Panc1 (cell line): ENCODE measurements at regions not wholly inside any gene's neighbourhood (a gene's known extent, or its start where the extent isn't known, plus 50 kb on each side); places are given as distances from the start of the nearest gene placed in this dataset.

Source experiments
- ATAC-seq: fragments of 200-7000 bp; cut with Tn5 transposase; 2 replicates; pipeline ENCODE4 v1.9.1; 2020; ENCODE audit warnings: mild to moderate bottlenecking, moderate library complexity
- BruUV-seq: library from RNA; stranded (reverse); fragments of 400-500 nt; replicated peaks from 2 replicates; lab custom pipeline; 2021; lab: Mats Ljungman, UMichigan
- CTCF ChIA-PET: fragments of 300-600 bp; sonication (Branson Sonifier 250); formaldehyde crosslinking; loops from one replicate; lab custom pipeline; 2022; ENCODE audit warnings: antibody characterized with exemption; lab: Charles Lee
- POLR2A ChIA-PET: fragments of 300-600 bp; sonication (Branson Sonifier 250); formaldehyde crosslinking; loops from one replicate; lab custom pipeline; 2022; ENCODE audit warnings: antibody characterized with exemption; lab: Charles Lee
- DNase-seq: peaks from one replicate; pipeline ENCODE4 v3.0.0-alpha.2; 2010; ENCODE audit warnings: low read depth, low spot score
- H3K27ac ChIP-seq: 2 replicates; pipeline ENCODE4 v1.5.1; 2011; ENCODE audit warnings: mild to moderate bottlenecking, low read length, inconsistent platforms
- H3K27me3 ChIP-seq: fragments of 200-500 bp; sonication (Bioruptor generic); 2 replicates; pipeline ENCODE4 v1.6.0; 2014; ENCODE audit warnings: low read length, inconsistent platforms; ENCODE audit not compliant: control insufficient read depth, insufficient read depth
- H3K36me3 ChIP-seq: fragments of 200-500 bp; sonication (Bioruptor generic); 2 replicates; pipeline ENCODE4 v1.5.1; 2014; ENCODE audit warnings: inconsistent platforms, mild to moderate bottlenecking, low read length, moderate library complexity; ENCODE audit not compliant: control insufficient read depth, insufficient read depth
- H3K4me1 ChIP-seq: 2 replicates; pipeline ENCODE4 v1.5.1; 2011; ENCODE audit warnings: inconsistent platforms, mild to moderate bottlenecking, low read length, moderate library complexity; ENCODE audit not compliant: control insufficient read depth, insufficient read depth
- H3K4me3 ChIP-seq, 2 experiments: 2 replicates each; pipeline ENCODE4 v1.5.1; 2011 to 2012; ENCODE audit warnings: low read depth in 2 of 2, low read length in 2 of 2, mild to moderate bottlenecking in 2 of 2, inconsistent platforms in 1 of 2, moderate library complexity in 1 of 2
- H3K9me3 ChIP-seq: fragments of 200-500 bp; sonication (Bioruptor generic); 2 replicates; pipeline ENCODE4 v1.5.1; 2014; ENCODE audit warnings: low read depth, mild to moderate bottlenecking, inconsistent platforms, low read length, moderate library complexity; ENCODE audit not compliant: control insufficient read depth, insufficient read depth
- POLR2AphosphoS5 ChIP-seq: IDR thresholded peaks from 2 replicates; pipeline ENCODE4 v1.6.1; 2012; ENCODE audit warnings: mild to moderate bottlenecking, low read depth, low read length, moderate library complexity
- SIN3A ChIP-seq: IDR thresholded peaks from 2 replicates; pipeline ENCODE4 v1.6.1; 2012; ENCODE audit warnings: low read depth, mild to moderate bottlenecking, low read length, moderate library complexity, borderline replicate concordance; ENCODE audit not compliant: insufficient read depth
- TCF7L2 ChIP-seq: IDR thresholded peaks from 2 replicates; pipeline ENCODE4 v1.6.1; 2011; ENCODE audit warnings: mild to moderate bottlenecking, low read depth, low read length, inconsistent platforms
- in situ Hi-C: cut with HindIII; loops from 2 replicates; pipeline ENCODE4 v1.10.0; 2016; ENCODE audit warnings: low sequenced_read_pairs, low pct_unique_long_range_greater_than_20kb
- intact Hi-C: fragments of 100-400 bp; cut with micrococcal nuclease; formaldehyde crosslinking; loops from one replicate; pipeline ENCODE4 v1.10.0; 2022; ENCODE audit not compliant: unreplicated experiment
- TF ChIP-seq, protein P1 (sequence below), 2 experiments: IDR thresholded peaks; 2 replicates each; pipeline ENCODE4 v1.6.1; 2011 to 2012; ENCODE audit warnings: low read depth in 2 of 2, control low read depth in 1 of 2, low read length in 1 of 2, mild to moderate bottlenecking in 1 of 2, moderate library complexity in 1 of 2; ENCODE audit not compliant: insufficient read depth in 1 of 2
- TF ChIP-seq, protein P2 (sequence below): fragments of 450-650 bp; IDR thresholded peaks from 2 replicates; pipeline ENCODE4 v1.5.1; 2017; ENCODE audit warnings: mild to moderate bottlenecking

DNA sequence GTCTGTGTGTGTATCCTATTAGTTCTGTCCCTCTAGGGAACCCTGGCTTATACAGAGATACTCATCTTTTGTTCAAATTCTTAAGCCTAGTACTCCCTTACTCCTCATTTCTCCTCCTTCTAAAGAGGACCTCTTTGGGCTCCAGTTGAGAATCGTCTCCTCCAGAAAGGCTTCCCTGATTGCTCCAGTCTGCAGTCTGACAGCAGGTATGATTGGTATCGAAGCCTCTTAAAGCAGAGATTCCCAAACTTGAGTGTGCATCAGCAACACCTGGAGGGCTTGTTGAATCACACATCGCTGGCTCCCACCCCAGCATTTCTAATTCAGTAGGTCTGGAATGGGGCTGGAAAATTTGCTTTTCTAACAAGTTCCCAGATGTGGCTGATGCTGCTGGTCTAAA is 60.9 kb upstream of the NMNAT3 start:
- TF ChIP-seq POLR2AphosphoS5 (no peak), SIN3A (no peak), TCF7L2 (no peak)
- TF ChIP-seq, protein P1, sequence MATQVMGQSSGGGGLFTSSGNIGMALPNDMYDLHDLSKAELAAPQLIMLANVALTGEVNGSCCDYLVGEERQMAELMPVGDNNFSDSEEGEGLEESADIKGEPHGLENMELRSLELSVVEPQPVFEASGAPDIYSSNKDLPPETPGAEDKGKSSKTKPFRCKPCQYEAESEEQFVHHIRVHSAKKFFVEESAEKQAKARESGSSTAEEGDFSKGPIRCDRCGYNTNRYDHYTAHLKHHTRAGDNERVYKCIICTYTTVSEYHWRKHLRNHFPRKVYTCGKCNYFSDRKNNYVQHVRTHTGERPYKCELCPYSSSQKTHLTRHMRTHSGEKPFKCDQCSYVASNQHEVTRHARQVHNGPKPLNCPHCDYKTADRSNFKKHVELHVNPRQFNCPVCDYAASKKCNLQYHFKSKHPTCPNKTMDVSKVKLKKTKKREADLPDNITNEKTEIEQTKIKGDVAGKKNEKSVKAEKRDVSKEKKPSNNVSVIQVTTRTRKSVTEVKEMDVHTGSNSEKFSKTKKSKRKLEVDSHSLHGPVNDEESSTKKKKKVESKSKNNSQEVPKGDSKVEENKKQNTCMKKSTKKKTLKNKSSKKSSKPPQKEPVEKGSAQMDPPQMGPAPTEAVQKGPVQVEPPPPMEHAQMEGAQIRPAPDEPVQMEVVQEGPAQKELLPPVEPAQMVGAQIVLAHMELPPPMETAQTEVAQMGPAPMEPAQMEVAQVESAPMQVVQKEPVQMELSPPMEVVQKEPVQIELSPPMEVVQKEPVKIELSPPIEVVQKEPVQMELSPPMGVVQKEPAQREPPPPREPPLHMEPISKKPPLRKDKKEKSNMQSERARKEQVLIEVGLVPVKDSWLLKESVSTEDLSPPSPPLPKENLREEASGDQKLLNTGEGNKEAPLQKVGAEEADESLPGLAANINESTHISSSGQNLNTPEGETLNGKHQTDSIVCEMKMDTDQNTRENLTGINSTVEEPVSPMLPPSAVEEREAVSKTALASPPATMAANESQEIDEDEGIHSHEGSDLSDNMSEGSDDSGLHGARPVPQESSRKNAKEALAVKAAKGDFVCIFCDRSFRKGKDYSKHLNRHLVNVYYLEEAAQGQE (IDR thresholded peaks at IDR 0.05; ENCODE audit: insufficient read depth in 1 of 2, low read depth in 2 of 2, low read length in 1 of 2), result no peak
- TF ChIP-seq, protein P2, sequence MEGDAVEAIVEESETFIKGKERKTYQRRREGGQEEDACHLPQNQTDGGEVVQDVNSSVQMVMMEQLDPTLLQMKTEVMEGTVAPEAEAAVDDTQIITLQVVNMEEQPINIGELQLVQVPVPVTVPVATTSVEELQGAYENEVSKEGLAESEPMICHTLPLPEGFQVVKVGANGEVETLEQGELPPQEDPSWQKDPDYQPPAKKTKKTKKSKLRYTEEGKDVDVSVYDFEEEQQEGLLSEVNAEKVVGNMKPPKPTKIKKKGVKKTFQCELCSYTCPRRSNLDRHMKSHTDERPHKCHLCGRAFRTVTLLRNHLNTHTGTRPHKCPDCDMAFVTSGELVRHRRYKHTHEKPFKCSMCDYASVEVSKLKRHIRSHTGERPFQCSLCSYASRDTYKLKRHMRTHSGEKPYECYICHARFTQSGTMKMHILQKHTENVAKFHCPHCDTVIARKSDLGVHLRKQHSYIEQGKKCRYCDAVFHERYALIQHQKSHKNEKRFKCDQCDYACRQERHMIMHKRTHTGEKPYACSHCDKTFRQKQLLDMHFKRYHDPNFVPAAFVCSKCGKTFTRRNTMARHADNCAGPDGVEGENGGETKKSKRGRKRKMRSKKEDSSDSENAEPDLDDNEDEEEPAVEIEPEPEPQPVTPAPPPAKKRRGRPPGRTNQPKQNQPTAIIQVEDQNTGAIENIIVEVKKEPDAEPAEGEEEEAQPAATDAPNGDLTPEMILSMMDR, result no peak
- in situ Hi-C loops, result no loop called here
- POLR2A ChIA-PET, result no interaction called here
- no peak for DNase-seq
- Histone ChIP-seq H3K27ac (no peak overlapping the region), H3K4me1 (no peaks in the 10 kb centered on the region), H3K4me3 (no peak overlapping the region), H3K9me3 (no peaks in the 10 kb centered on the region), H3K36me3 (no peaks in the 10 kb centered on the region), H3K27me3 (peaks cover 6% of the 10 kb centered on the region)
- intact Hi-C loops, result no loop called here
- CTCF ChIA-PET, result no interaction called here
- BruUV-seq, result no TSS peak
- no peak for ATAC-seq

DNA sequence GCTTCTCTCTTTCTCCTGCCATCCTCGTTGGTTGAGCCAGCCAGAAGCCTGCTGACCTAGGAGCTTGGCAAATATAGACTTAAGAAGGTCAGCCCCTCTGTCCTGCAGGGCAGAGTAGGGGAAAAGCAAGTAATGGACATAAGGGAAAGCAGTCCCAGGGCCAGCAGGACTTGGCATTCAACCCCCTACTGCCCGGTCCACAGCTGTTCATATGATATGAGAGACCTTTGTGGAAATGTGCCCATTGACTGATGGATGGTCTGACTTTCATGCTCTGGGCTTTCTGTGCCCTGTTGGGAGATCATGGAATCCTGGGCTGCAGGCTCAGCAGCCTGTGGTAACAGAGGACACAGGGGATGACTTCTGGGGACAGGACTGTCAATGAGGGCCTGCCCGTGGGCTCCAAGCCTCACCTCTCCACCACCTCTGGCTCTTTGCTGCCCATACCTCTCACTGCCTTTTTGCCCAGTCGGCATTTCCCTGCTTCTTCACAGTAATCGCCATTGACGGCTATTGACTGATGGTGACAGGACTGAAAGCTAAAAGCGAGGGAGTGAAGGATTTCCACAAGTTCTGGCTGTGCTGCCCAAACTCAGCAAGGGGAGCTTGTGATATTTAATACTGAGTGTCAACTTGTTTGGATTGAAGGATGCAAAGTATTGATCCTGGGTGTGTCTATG is 60.0 kb upstream of the NMNAT3 start:
- Histone ChIP-seq H3K9me3 (no peaks in the 10 kb centered on the region), H3K36me3 (no peaks in the 10 kb centered on the region), H3K27ac (no peak overlapping the region), H3K4me1 (no peaks in the 10 kb centered on the region), H3K4me3 (no peak overlapping the region), H3K27me3 (peaks cover 6% of the 10 kb centered on the region)
- ChIA-PET POLR2A (no interaction called here), CTCF (no interaction called here)
- ATAC-seq (no peak), DNase-seq (no peak)
- no TSS peak for BruUV-seq
- TF ChIP-seq POLR2AphosphoS5 (no peak), TCF7L2 (no peak), SIN3A (no peak)
- TF ChIP-seq, protein P1 (IDR thresholded peaks at IDR 0.05; ENCODE audit: insufficient read depth in 1 of 2, low read depth in 2 of 2, low read length in 1 of 2), result no peak
- TF ChIP-seq, protein P2, result no peak
- intact Hi-C loops (no loop called here), in situ Hi-C loops (no loop called here)
